ENCODE measurements at regions not wholly inside any gene's neighbourhood (a gene's known extent, or its start where the extent isn't known, plus 50 kb on each side); places are given as distances from the start of the nearest gene placed in this dataset.

DNA sequence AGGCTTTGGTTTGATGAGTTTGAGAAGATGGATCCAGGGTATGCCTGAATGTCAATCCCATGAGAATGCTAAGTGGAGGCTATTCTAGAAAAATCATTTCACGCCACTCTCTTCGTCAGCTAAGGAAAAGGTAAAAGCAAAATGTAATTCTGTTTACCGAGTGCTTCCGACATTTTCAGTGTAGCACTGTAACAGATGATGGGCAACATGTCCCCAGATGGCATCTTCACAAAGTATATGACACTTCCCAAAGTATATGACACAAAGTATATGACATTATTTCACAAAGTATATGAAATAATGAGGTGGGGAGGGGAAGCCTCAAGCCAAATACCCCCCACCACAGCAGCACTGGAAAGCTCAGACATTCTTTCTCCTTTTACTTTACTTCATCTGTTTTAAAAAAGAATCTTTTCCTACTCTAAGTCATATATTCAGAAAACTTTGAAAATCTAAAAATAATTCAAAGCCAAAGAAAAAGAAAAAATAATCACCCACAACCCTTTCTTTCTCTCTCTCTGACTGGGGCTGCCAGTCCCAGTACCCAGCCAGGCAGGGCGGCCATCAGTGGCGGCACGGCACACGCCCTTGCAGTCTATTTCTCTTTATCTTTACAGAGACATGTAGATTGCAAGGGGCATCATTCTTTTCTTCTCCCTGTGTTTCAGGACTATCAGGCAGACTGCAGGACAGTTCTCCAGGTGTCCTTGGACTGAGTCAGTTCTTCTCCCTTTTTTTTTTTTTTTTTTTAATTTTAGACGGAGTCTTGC is 179.8 kb downstream of the SNX10 start:
- TF ChIP-seq TAF1 (IDR thresholded peaks at IDR 0.05; ENCODE audit: low read depth) (no peak), NFIC (IDR thresholded peaks at IDR 0.05) (no peak)

DNA sequence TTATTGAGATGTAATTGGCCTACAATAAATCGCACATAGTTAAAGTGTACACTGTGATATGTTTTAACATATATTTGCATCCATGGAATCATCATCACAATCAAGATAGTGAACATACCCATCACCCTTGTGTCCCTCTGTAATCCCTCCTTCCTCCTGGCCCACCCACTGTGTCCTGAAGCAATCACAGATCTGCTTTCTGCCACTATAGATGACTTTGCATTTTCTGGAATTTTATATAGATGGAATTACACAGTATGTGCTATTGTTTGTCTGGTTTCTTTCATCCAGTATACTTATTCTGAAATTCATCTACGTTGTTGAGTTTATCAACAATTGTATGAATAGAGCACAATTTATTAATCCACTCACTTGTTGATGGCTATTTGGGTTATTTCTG is 181.3 kb downstream of the SNX10 start:
- TF ChIP-seq FOXM1 (IDR thresholded peaks at IDR 0.05; ENCODE audit: borderline replicate concordance, low read depth) (no peak), CREB1 (IDR thresholded peaks at IDR 0.05; ENCODE audit: low read depth) (no peak), CEBPB (IDR thresholded peaks at IDR 0.05) (no peak), YY1 (IDR thresholded peaks at IDR 0.05; ENCODE audit: low read depth) (no peak), TEAD4 (IDR thresholded peaks at IDR 0.05) (no peak)
- TF ChIP-seq, protein P1, sequence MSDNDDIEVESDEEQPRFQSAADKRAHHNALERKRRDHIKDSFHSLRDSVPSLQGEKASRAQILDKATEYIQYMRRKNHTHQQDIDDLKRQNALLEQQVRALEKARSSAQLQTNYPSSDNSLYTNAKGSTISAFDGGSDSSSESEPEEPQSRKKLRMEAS (IDR thresholded peaks at IDR 0.05): no peak

DNA sequence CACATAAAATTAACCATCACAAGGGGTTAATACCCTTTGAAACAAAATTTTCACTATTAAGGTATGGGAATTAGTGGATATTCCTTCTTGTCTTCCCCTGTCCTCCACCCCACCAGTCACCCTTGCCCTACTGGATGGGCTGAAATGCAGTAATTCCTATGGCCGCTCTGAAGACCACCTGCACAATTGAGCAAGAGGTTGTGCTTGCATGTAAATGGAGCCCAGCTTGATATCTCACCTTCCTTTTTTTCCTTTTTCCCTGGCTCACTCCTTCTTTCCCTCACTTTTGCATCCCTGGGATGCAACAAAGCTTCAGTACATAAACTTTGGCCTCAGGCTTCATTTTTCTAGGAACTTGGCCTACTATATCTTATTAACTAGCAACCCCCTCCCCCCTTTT is 184.6 kb downstream of the SNX10 start:
- no peak for TF ChIP-seq RAD21 (IDR thresholded peaks at IDR 0.05; ENCODE audit: low read depth)
- TF ChIP-seq YY1 (IDR thresholded peaks at IDR 0.05; ENCODE audit: low read depth): no peak
- TF ChIP-seq NFIC (IDR thresholded peaks at IDR 0.05): no peak
- TF ChIP-seq EGR1 (IDR thresholded peaks at IDR 0.05): no peak
- TF ChIP-seq CREB1 (IDR thresholded peaks at IDR 0.05; ENCODE audit: low read depth): no peak
- no peak for TF ChIP-seq USF1 (IDR thresholded peaks at IDR 0.05)
- TF ChIP-seq TEAD4 (IDR thresholded peaks at IDR 0.05): no peak
- TF ChIP-seq FOXM1 (IDR thresholded peaks at IDR 0.05; ENCODE audit: borderline replicate concordance, low read depth): no peak
- TF ChIP-seq TCF12 (IDR thresholded peaks at IDR 0.05; ENCODE audit: low read depth): no peak
- no peak for TF ChIP-seq TAF1 (IDR thresholded peaks at IDR 0.05; ENCODE audit: low read depth)
- no peak for TF ChIP-seq EP300 (IDR thresholded peaks at IDR 0.05; ENCODE audit: borderline replicate concordance)
- TF ChIP-seq, protein P1 (IDR thresholded peaks at IDR 0.05): no peak
- no peak for TF ChIP-seq CEBPB (IDR thresholded peaks at IDR 0.05)
- TF ChIP-seq, protein P2, sequence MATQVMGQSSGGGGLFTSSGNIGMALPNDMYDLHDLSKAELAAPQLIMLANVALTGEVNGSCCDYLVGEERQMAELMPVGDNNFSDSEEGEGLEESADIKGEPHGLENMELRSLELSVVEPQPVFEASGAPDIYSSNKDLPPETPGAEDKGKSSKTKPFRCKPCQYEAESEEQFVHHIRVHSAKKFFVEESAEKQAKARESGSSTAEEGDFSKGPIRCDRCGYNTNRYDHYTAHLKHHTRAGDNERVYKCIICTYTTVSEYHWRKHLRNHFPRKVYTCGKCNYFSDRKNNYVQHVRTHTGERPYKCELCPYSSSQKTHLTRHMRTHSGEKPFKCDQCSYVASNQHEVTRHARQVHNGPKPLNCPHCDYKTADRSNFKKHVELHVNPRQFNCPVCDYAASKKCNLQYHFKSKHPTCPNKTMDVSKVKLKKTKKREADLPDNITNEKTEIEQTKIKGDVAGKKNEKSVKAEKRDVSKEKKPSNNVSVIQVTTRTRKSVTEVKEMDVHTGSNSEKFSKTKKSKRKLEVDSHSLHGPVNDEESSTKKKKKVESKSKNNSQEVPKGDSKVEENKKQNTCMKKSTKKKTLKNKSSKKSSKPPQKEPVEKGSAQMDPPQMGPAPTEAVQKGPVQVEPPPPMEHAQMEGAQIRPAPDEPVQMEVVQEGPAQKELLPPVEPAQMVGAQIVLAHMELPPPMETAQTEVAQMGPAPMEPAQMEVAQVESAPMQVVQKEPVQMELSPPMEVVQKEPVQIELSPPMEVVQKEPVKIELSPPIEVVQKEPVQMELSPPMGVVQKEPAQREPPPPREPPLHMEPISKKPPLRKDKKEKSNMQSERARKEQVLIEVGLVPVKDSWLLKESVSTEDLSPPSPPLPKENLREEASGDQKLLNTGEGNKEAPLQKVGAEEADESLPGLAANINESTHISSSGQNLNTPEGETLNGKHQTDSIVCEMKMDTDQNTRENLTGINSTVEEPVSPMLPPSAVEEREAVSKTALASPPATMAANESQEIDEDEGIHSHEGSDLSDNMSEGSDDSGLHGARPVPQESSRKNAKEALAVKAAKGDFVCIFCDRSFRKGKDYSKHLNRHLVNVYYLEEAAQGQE (IDR thresholded peaks at IDR 0.05; ENCODE audit: low read depth): no peak

DNA sequence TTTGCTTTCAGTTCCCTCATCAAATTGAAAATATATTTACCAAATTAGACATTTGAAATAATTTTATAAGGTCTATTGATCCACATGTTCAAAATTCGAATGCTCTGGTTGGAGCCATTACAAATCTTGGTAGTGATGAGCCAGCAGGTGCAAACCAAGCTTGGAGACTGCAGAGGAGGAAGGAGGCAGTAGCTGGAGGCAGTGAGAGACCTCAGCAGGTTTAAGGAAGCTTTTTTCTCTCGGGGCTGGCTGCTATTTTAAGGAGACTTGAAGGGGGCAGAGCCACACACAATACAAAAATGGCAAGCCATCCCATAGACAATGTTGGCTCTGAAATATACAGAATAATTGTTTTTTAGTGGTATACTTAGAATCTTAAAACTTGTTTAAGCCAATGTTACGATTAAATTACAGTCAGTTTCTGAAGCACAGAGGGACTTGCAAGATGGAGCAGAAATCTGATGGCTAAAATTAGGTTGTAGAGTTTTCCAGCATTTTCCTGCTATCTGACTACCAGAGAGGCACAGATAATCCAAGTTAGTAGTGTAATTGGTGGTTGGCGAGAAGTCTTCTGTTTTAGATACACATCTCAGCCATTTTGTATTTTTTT is 185.8 kb downstream of the SNX10 start:
- TF ChIP-seq TAF1 (IDR thresholded peaks at IDR 0.05; ENCODE audit: low read depth) (no peak), EGR1 (IDR thresholded peaks at IDR 0.05) (no peak), FOXM1 (IDR thresholded peaks at IDR 0.05; ENCODE audit: borderline replicate concordance, low read depth) (no peak), YY1 (IDR thresholded peaks at IDR 0.05; ENCODE audit: low read depth) (no peak), TCF12 (IDR thresholded peaks at IDR 0.05; ENCODE audit: low read depth) (no peak), ZBTB7A (IDR thresholded peaks at IDR 0.05; ENCODE audit: low read depth) (no peak)
- TF ChIP-seq, protein P1 (IDR thresholded peaks at IDR 0.05): no peak
- TF ChIP-seq, protein P2 (IDR thresholded peaks at IDR 0.05; ENCODE audit: low read depth): no peak

GRCh38 chr7:26478550-26478949 is 186.9 kb downstream of the SNX10 start:
- no peak for TF ChIP-seq EP300 (IDR thresholded peaks at IDR 0.05; ENCODE audit: borderline replicate concordance)
- TF ChIP-seq FOXM1 (IDR thresholded peaks at IDR 0.05; ENCODE audit: borderline replicate concordance, low read depth): no peak
- TF ChIP-seq NFIC (IDR thresholded peaks at IDR 0.05): no peak
- TF ChIP-seq, protein P2 (IDR thresholded peaks at IDR 0.05; ENCODE audit: low read depth): no peak
- TF ChIP-seq TEAD4 (IDR thresholded peaks at IDR 0.05): no peak
- TF ChIP-seq CEBPB (IDR thresholded peaks at IDR 0.05): no peak
- TF ChIP-seq TAF1 (IDR thresholded peaks at IDR 0.05; ENCODE audit: low read depth): no peak
- TF ChIP-seq, protein P1 (IDR thresholded peaks at IDR 0.05): no peak
- no peak for TF ChIP-seq USF1 (IDR thresholded peaks at IDR 0.05)
- no peak for TF ChIP-seq EGR1 (IDR thresholded peaks at IDR 0.05)
- no peak for TF ChIP-seq TCF12 (IDR thresholded peaks at IDR 0.05; ENCODE audit: low read depth)
- no peak for TF ChIP-seq RAD21 (IDR thresholded peaks at IDR 0.05; ENCODE audit: low read depth)
- TF ChIP-seq YY1 (IDR thresholded peaks at IDR 0.05; ENCODE audit: low read depth): no peak
- TF ChIP-seq ZBTB7A (IDR thresholded peaks at IDR 0.05; ENCODE audit: low read depth): no peak
- no peak for TF ChIP-seq CREB1 (IDR thresholded peaks at IDR 0.05; ENCODE audit: low read depth)

Data from Ishikawa (cell line).